ENCODE measurements at regions not wholly inside any gene's neighbourhood (a gene's known extent, or its start where the extent isn't known, plus 50 kb on each side); places are given as distances from the start of the nearest gene placed in this dataset.

GRCh38 chr10:43873717-43874116 is 225.0 kb upstream of the ZNF32 start:
- TF ChIP-seq POLR2AphosphoS5 (IDR thresholded peaks at IDR 0.05) (no peak), CTCF (IDR thresholded peaks at IDR 0.05 in 8 of 11, conservative IDR thresholded peaks at IDR 0.05 in 3 of 11) (no peak)
